GM12878 (cell line): ENCODE measurements at regions not wholly inside any gene's neighbourhood (a gene's known extent, or its start where the extent isn't known, plus 50 kb on each side); places are given as distances from the start of the nearest gene placed in this dataset.

Experiments
- BACH1 ChIP-seq: fragments of 450-650 bp; IDR thresholded peaks from 2 replicates; pipeline ENCODE4 v1.6.1; 2017; ENCODE audit warnings: mild to moderate bottlenecking, borderline replicate concordance
- CEBPB ChIP-seq, 2 experiments: fragments of 150-350 bp in 1 of 2; IDR thresholded peaks; 2 replicates each; pipeline ENCODE4 v1.6.1; 2012 to 2014; ENCODE audit warnings: low read depth in 2 of 2, low read length in 2 of 2, borderline replicate concordance in 1 of 2, inconsistent platforms in 1 of 2
- CHD2 ChIP-seq: IDR thresholded peaks from 2 replicates; pipeline ENCODE4 v1.6.1; 2011; ENCODE audit warnings: low read depth, low read length, improper control_type of control experiment, borderline replicate concordance
- CTCF ChIP-seq, 3 experiments: IDR thresholded peaks in 2 of 3; conservative IDR thresholded peaks in 1 of 3; 2 replicates each; pipeline ENCODE4 v1.5.1; 2011; ENCODE audit warnings: low read depth in 3 of 3, low read length in 3 of 3, mild to moderate bottlenecking in 3 of 3, control low read depth in 2 of 3, moderate library complexity in 2 of 3, inconsistent platforms in 1 of 3, mixed read lengths in 1 of 3; ENCODE audit not compliant: control insufficient read depth in 2 of 3, insufficient read depth in 1 of 3; ENCODE audit errors: extremely low read depth in 1 of 3
- MXI1 ChIP-seq: fragments of 150-350 bp; IDR thresholded peaks from 2 replicates; pipeline ENCODE4 v1.6.1; 2011; ENCODE audit warnings: low read depth, mild to moderate bottlenecking, inconsistent platforms, low read length, improper control_type of control experiment
- SIN3A ChIP-seq: IDR thresholded peaks from 2 replicates; pipeline ENCODE4 v1.6.1; 2012; ENCODE audit warnings: low read depth, low read length, improper control_type of control experiment

GRCh38 chr2:205914213-205915129 lies 171.5 kb downstream of the INO80D start:
- TF ChIP-seq CHD2: no peak
- TF ChIP-seq CTCF (IDR thresholded peaks at IDR 0.05 in 2 of 3, conservative IDR thresholded peaks at IDR 0.05 in 1 of 3; ENCODE audit: control insufficient read depth in 2 of 3, extremely low read depth in 1 of 3, insufficient read depth in 1 of 3, low read depth in 3 of 3, low read length in 3 of 3): no peak
- TF ChIP-seq SIN3A: no peak
- no peak for TF ChIP-seq CEBPB (IDR thresholded peaks at IDR 0.05; ENCODE audit: borderline replicate concordance in 1 of 2, low read depth in 2 of 2, low read length in 2 of 2)
- TF ChIP-seq MXI1: no peak
- TF ChIP-seq BACH1: no peak
